PC-3 (cell line): ENCODE measurements at regions not wholly inside any gene's neighbourhood (a gene's known extent, or its start where the extent isn't known, plus 50 kb on each side); places are given as distances from the start of the nearest gene placed in this dataset.

ENCODE experiments used
- EZH2 ChIP-seq: fragments of 300-600 bp; sonication (generic); IDR thresholded peaks from one replicate; pipeline ENCODE4 v1.6.1; 2017; ENCODE audit warnings: antibody characterized with exemption, mild to moderate bottlenecking, low read length; ENCODE audit not compliant: unreplicated experiment
- EZH2phosphoT487 ChIP-seq: fragments of 300-600 bp; sonication (generic); IDR thresholded peaks from 2 replicates; pipeline ENCODE4 v1.6.1; 2018; ENCODE audit warnings: mild to moderate bottlenecking, antibody characterized with exemption, low read length, borderline replicate concordance
- TF ChIP-seq, protein P1 (sequence below): fragments of 300-600 bp; sonication (generic); conservative IDR thresholded peaks from 2 replicates; pipeline ENCODE4 v1.5.1; 2017; ENCODE audit warnings: antibody characterized with exemption, low read depth, mild to moderate bottlenecking, low read length

DNA sequence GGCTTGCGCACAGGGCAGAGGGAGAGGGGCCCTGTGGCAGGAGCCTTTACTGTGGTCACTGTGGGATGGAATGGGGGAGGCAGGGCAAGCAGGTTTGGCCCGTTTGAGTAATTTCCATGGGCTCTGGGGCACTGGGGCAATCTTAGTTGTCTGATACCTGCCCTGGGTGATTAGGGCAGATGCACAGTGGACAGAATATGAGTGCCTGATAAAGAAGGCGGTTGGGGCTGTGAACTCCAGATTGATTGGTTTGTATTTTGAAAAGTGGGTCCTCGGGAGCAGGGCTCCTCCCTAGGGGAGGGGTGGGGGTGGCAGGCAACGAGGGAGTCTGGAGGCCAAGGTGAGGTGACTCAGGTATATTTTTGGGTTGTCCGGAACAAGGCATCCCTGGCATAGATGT lies 247.5 kb downstream of the NSG2 start:
- TF ChIP-seq EZH2 (no peak), EZH2phosphoT487 (no peak)
- TF ChIP-seq, protein P1, sequence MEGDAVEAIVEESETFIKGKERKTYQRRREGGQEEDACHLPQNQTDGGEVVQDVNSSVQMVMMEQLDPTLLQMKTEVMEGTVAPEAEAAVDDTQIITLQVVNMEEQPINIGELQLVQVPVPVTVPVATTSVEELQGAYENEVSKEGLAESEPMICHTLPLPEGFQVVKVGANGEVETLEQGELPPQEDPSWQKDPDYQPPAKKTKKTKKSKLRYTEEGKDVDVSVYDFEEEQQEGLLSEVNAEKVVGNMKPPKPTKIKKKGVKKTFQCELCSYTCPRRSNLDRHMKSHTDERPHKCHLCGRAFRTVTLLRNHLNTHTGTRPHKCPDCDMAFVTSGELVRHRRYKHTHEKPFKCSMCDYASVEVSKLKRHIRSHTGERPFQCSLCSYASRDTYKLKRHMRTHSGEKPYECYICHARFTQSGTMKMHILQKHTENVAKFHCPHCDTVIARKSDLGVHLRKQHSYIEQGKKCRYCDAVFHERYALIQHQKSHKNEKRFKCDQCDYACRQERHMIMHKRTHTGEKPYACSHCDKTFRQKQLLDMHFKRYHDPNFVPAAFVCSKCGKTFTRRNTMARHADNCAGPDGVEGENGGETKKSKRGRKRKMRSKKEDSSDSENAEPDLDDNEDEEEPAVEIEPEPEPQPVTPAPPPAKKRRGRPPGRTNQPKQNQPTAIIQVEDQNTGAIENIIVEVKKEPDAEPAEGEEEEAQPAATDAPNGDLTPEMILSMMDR: no peak
